ENCODE measurements at regions not wholly inside any gene's neighbourhood (a gene's known extent, or its start where the extent isn't known, plus 50 kb on each side); places are given as distances from the start of the nearest gene placed in this dataset.
A peak's percentile ranks its signal among the peaks of the same experiment; 100 is the strongest.

DNA sequence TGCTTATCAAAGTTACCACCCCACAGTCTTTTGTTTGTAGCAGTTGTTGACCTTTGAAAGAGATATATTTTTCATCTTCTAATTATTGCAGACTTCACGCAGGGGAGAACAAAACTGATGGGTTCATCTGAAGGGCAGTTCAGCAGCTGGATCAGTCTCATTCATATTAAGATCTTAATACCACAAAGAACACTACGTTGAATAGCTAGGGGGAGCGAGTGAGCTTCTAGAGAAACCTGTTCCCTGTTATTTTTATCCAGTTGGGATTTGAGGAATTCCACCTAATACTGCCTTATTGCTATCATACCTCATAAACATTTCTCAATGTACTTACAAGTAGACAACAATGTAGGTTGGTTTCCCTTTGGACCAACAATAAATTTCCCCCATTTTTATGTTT is 306.1 kb upstream of the KIF2B start:
- Histone ChIP-seq H3K9me3 (no peaks in the 10 kb centered on the region), H3K27me3 (no peaks in the 10 kb centered on the region), H3K36me3 (replicated peaks in 1 of 2; ENCODE audit: insufficient read depth in 1 of 2, low read depth in 2 of 2) (no peaks in the 10 kb centered on the region), H3K4me3 (no peak overlapping the region), H3K27ac (no peak overlapping the region), H3K4me1 (no peaks in the 10 kb centered on the region)
- DNase-seq, result peak in 1 of 4 donors; percentile 7
- TF ChIP-seq, protein P1, sequence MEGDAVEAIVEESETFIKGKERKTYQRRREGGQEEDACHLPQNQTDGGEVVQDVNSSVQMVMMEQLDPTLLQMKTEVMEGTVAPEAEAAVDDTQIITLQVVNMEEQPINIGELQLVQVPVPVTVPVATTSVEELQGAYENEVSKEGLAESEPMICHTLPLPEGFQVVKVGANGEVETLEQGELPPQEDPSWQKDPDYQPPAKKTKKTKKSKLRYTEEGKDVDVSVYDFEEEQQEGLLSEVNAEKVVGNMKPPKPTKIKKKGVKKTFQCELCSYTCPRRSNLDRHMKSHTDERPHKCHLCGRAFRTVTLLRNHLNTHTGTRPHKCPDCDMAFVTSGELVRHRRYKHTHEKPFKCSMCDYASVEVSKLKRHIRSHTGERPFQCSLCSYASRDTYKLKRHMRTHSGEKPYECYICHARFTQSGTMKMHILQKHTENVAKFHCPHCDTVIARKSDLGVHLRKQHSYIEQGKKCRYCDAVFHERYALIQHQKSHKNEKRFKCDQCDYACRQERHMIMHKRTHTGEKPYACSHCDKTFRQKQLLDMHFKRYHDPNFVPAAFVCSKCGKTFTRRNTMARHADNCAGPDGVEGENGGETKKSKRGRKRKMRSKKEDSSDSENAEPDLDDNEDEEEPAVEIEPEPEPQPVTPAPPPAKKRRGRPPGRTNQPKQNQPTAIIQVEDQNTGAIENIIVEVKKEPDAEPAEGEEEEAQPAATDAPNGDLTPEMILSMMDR (IDR thresholded peaks at IDR 0.05), result peak in 3 of 7 experiments; percentile 9 to 36 (median 26)
- no peak for TF ChIP-seq POLR2A (IDR thresholded peaks at IDR 0.05)
- 8 to 12% methylated on average over 3 of the region's 3 CpGs for WGBS, 2 donors
- intact Hi-C loops (cut with DNase I), result no loop called here
- no peak for ATAC-seq

DNA sequence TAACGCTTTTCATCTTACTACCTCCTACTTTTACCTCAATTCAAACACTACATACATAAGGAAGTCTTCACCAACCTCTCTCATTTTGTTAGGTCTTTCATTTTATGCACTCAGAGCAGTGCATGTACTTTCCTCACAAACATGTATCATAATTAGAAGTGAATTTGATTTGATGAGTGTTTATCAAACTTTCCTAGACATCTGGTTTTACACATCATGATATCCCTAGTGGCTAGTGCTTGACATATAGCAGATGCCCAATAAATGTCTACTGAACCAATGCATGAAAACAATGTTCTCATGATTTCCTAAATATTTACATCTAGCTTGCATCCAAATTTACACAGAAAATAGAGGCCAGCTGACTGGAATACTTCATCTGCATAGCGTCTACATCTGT is 323.4 kb upstream of the KIF2B start:
- Histone ChIP-seq H3K4me1 (no peaks in the 10 kb centered on the region), H3K36me3 (replicated peaks in 1 of 2; ENCODE audit: insufficient read depth in 1 of 2, low read depth in 2 of 2) (no peaks in the 10 kb centered on the region), H3K4me3 (no peak overlapping the region), H3K27me3 (no peaks in the 10 kb centered on the region), H3K27ac (no peak overlapping the region), H3K9me3 (no peaks in the 10 kb centered on the region)
- 50 to 54% methylated on average over 2 of the region's 2 CpGs for WGBS, 2 donors
- ATAC-seq (no peak), DNase-seq (no peak)
- intact Hi-C loops (cut with DNase I), result no loop called here
- TF ChIP-seq, protein P1 (IDR thresholded peaks at IDR 0.05), result no peak
- no peak for TF ChIP-seq POLR2A (IDR thresholded peaks at IDR 0.05)

DNA sequence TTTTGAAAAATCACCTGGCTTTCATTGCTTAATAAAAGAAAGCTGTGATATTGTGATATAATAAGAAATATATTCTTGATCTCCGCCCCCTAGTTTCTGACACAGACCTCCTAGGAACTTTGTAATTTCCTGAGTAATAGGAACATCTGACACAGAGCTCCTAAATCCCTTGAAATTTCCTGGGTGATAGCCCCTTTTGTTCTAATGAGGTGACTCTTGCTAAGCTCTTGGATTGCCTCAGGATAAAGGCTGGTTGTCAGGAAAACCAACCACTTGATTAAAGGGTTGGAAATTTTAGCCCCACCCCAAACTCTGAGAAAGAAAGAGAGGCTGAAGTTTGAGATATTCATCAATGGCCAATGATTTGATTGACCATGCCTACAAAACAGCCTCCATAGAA is 326.4 kb upstream of the KIF2B start:
- Histone ChIP-seq H3K4me3 (no peak overlapping the region), H3K9me3 (no peaks in the 10 kb centered on the region), H3K27me3 (no peaks in the 10 kb centered on the region), H3K27ac (no peak overlapping the region), H3K4me1 (no peaks in the 10 kb centered on the region), H3K36me3 (replicated peaks in 1 of 2; ENCODE audit: insufficient read depth in 1 of 2, low read depth in 2 of 2) (no peaks in the 10 kb centered on the region)
- WGBS, 2 donors, result 50 to 62% methylated on average over 1 of the region's 1 CpG
- intact Hi-C loops (cut with DNase I), result no loop called here
- DNase-seq, result no peak
- TF ChIP-seq, protein P1 (IDR thresholded peaks at IDR 0.05), result no peak
- TF ChIP-seq POLR2A (IDR thresholded peaks at IDR 0.05), result no peak
- no peak for ATAC-seq

- intact Hi-C loops (cut with DNase I), result no loop called here
- ATAC-seq (no peak), DNase-seq (no peak)
- Histone ChIP-seq H3K4me1 (no peaks in the 10 kb centered on the region), H3K4me3 (no peak overlapping the region), H3K27ac (no peak overlapping the region), H3K36me3 (replicated peaks in 1 of 2; ENCODE audit: insufficient read depth in 1 of 2, low read depth in 2 of 2) (no peaks in the 10 kb centered on the region), H3K9me3 (no peaks in the 10 kb centered on the region), H3K27me3 (no peaks in the 10 kb centered on the region)
- WGBS, 2 donors, result 46 to 60% methylated on average over 3 of the region's 3 CpGs
- no peak for TF ChIP-seq POLR2A (IDR thresholded peaks at IDR 0.05)
- TF ChIP-seq, protein P1 (IDR thresholded peaks at IDR 0.05), result no peak
Observed at GRCh38 chr17:53492532-53492931, 330.2 kb upstream of the KIF2B start.

DNA sequence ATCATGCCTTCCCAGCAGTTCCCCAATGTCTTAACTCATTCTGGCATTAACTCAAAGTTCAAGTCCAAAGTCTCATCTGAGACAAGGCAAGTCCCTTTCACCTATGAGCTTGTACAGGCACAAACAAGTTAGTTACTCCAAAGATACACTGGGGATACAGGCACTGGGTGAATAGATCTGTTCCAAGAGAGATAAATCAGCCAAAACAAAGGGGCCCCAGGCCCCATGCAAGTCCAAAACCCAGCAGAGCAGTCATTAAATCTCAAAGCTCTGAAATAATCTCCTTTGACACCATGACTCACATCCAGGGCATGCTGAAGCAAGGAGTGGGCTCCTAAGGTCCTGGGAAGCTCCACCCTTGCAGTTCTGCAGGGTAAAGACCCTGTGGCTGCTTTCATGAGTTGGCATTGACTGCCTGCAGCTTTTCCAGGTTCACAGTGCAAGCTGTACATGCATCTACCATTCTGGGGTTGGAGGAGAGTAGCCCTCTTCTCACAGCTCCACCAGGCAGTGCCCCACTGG is 332.2 kb upstream of the KIF2B start:
- no peaks in the 10 kb centered on the region for H3K27me3 ChIP-seq
- H3K4me1 ChIP-seq, result no peaks in the 10 kb centered on the region
- DNase-seq (no peak), ATAC-seq (no peak)
- no peak for TF ChIP-seq POLR2A (IDR thresholded peaks at IDR 0.05)
- TF ChIP-seq, protein P1 (IDR thresholded peaks at IDR 0.05), result no peak
- no peaks in the 10 kb centered on the region for H3K9me3 ChIP-seq
- H3K4me3 ChIP-seq, result no peak overlapping the region
- no peaks in the 10 kb centered on the region for H3K36me3 ChIP-seq (replicated peaks in 1 of 2; ENCODE audit: insufficient read depth in 1 of 2, low read depth in 2 of 2)
- intact Hi-C loops (cut with DNase I), result no loop called here
- no peak overlapping the region for H3K27ac ChIP-seq
